ENCODE measurements at regions not wholly inside any gene's neighbourhood (a gene's known extent, or its start where the extent isn't known, plus 50 kb on each side); places are given as distances from the start of the nearest gene placed in this dataset.

DNA sequence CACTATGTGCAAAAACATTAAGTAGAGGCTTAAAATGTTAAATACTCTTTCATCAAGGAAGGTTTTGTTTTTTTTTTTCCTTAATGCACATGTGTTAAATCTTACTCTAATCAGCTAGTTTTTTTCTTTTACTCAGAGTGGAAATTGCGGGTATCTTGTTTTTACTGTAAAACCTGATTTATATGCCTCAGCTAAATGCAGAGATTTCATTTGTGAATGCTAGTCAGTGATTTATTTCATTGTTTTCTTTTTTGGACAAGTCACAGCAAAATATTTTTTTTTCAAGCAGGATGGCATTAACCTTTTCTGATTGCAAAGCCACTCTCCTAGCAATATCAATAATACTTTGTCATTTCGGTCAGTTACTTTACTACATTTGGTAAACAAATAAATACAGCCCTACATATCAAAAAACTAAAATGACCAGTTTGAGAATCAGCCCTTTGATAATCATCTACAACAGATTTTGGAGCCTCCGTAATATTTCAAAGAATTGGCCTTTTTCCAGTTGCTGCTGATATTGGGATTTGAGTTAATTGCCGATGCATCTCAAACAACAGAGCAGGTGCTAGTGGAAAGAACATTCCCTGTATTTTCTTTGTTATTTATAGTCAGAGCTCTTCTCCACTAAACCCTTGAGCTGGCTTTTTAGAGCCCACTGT lies 579.2 kb upstream of the ZNF608 start:
- no peak for DNase-seq (ENCODE audit: low read depth in 3 of 3)

DNA sequence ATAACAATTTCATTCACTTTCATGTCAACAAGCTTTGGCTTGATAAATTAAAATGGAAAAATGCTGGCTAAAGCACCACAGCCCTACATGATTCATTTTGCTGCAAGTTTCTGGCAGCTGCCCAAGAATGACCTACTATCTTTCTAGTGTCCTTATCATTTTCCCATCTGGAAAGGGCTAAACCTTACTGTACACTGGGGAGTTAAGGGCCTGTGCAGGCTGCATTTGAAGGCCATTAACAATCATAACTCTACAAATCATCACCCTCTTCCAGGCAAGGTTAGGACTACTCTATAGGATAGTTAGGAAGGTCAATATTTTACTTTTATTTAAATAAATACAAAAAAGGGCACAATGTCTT lies 579.7 kb upstream of the ZNF608 start:
- no peak for DNase-seq (ENCODE audit: low read depth in 3 of 3)

DNA sequence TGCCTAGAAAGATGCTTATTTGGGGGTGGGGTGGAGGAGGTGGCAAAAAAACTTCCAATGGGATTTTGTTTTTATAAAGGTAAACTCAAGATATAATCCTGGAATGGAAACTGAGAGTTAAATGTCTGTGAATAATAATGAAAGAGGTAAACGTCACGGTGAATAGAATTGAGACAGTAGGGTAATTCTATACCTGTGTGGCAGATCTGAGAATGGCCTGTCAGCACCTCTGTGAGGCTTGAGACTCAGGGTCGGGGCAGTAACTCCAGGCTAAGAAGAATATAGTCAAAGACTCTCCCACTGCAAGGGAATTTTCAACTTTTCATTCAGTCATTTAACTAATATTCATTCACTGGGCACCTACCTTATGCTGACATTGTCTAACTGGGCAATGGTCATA lies 581.2 kb upstream of the ZNF608 start:
- no peak for DNase-seq (ENCODE audit: low read depth in 3 of 3)

DNA sequence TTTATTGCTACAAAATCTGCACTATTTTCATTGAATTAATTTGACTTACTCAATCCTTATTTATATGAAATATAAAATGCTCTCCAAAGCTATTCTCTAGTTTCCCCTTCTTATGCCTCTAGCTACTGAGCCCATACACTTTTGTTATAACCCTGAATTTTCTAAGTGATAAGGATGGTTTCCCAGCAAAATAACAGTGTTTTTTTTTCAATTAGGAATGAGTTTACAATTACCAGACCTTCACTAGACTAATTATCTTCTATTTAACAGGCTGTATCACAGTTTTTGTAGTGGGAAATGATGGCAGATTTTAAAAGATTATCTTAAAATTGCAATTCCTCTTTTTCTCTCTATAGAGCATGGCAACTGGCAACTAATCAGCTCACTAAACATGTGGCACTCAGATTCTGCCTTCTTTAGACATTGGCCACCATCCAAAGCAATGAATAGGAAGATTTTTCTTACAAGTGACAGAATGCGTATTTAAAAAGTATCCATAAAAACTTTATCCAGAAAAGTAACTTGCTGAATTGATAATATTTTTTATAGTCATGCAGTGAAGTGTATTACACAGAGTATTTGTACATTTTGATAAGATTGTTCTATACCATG lies 585.7 kb upstream of the ZNF608 start:
- DNase-seq (ENCODE audit: low read depth in 3 of 3) = no peak

DNA sequence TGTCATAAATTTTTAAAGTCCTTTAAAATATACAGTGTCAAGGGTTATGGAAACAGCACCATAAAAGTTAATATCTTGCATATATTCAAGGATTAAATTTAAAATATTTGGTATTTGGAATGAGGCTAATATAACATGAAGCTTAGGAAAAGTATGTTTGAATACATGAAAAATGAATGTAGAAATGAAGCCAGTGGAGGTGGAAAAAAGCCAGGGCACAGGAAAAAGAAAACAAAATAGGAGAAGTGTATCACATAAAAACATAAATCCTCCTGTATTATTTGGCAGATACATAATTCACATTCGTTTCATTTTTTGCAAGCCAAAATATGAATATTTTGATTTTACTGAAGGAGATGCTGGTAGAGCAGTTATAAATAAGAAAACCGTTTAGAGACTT lies 587.0 kb upstream of the ZNF608 start:
- DNase-seq (ENCODE audit: low read depth in 3 of 3) = no peak

DNA sequence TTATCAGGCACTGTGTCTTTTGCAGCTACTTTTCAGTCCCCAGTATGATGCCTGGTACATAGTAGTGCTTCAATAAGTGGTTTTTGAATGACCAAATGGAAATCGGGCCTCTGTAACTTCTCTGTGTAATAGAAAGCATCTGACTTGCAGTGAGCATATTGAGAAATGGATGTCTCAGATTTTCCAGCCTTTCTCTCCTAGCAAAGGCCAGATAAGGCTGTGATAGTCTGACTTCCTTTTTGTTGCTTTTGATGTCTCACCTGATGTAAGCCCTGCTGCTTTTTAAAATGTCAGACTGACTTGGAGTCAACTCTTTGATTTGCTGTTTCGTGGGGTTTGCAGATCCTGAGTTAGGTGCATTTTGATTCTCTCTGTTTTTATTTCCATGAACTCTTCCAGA lies 590.0 kb upstream of the ZNF608 start:
- no peak for DNase-seq (ENCODE audit: low read depth in 3 of 3)

DNA sequence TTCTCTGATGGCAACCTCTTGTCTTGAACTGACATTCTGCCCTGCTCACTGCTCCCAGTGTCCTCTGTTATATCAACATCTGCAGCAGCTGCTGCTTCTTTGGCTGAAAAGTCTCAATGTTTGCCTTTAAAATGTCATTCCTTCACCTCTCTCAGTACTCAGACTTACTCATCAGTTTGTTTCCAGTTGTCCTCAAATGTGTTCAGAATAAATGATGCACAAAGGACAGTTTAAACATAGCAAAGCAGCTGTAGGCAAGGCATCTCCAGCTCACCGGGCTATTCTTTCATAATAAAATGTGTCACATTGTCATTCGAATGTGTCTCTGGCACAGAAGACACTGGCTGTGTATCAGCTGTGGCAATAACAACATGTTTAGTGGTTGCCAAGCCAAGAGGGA lies 590.9 kb upstream of the ZNF608 start:
- no peak for DNase-seq (ENCODE audit: low read depth in 3 of 3)

DNA sequence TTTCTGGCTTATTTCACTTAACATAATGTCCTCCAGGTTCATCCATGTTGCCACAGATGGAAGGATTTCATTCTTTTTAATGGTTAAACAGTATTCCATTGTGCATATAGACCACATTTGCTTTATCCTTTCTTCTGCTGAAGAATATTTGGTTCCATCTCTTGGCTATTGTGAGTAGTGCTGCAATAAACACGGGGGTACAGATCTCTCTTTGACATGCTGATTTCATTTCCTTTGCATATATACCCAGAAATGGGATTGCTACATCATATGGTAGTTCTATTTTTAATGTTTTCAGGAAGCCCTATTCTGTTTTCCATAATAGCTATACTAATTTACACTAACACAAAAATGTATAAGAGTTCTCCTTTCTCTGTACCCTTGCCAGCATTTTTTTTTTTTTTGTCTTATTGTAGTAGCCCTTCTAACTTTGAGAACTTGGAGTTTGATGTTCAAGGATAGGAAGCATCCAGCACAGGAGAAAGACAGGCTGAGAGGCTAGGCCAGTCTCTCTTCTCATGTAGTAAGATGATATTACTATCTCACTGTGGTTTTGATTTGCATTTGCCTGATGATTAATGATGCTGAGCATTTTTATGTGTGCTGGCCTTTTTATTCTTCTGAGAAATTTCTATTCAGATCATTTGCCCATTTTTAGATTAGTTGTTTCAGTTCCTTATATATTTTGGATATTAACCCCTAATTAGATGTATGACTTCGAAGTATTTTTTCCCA lies 592.2 kb upstream of the ZNF608 start:
- no peak for DNase-seq (ENCODE audit: low read depth in 3 of 3)

DNA sequence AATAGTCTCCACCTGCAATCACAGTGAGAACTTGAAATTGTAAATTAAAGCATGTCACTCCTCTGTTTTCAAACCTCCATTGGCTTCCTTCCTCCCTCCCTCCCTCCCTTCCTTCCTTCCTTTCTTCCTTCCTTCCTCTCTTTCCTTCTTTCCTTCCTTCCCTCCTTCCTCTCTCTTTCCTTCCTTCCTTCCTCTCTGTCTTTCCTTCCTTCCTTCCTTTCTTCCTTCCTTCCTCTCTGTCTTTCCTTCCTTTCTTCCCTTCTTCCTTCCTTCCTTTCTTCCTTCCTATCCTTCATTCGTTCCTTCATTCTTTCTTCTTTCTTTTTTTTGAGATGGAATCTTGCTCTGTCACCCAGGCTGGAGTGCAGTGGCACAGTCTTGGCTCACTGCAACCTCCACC lies 595.0 kb upstream of the ZNF608 start:
- DNase-seq (ENCODE audit: low read depth in 3 of 3) = no peak

DNA sequence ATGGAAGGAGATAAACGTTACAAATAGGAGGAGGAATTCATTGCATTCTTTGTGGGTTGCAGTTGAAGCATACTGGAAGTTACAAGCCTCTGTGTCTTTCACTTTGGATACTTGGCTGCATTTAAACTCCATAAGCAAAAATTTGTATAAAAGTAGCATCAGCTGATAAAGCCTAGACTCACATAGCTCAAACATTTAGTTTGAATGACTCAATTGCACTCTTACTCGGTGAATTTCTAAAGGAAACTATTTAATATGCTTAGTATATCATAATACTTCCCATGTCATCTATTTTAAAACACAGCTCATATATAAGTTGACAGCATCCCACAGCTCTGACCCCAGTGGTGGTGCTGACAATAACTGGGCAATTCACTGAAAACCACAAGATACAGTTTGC lies 596.6 kb upstream of the ZNF608 start:
- DNase-seq (ENCODE audit: low read depth in 3 of 3) = no peak

DNA sequence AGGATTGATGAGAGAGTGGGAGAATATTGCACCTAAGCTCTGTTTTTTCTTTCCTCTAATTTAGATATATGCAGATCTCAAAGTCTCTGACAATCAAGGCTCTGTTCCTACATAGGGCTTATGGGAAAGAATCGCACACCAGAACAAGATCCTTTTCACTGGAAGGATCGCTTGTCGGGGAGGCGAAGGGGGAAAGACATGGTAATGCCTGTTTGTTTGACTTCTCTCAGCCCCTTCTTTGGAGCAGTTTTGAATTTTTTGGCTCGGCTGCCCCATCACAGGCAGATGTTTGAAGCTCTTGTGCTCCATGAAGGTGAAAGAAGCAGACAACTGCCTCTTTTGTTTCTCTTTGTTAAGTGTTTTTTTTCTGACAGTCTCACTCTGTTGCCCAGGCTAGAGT lies 599.9 kb upstream of the ZNF608 start:
- no peak for DNase-seq (ENCODE audit: low read depth in 3 of 3)

DNA sequence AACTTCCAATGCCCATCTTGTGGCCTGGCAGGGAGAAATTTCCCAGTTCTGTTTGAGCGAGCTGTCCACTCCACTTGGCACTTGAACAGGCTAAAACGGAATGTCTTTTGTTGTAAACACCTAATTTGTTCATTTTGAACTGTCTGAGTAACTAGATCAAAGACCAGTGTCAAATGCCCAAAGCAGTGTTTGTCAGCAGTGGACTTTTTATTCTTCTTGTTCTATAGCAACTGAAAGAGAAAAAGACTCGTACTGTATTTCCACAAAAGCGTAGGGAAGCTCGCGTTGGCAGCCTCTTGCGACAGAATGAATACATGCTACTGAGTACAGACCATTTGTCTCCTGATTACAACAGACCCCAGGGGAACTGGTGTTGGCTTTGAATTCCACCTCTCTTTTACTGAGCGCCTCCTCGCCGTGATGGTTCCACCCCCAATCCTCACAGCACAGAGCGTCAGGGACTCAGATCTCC lies 601.8 kb upstream of the ZNF608 start:
- no peak for DNase-seq (ENCODE audit: low read depth in 3 of 3)

DNA sequence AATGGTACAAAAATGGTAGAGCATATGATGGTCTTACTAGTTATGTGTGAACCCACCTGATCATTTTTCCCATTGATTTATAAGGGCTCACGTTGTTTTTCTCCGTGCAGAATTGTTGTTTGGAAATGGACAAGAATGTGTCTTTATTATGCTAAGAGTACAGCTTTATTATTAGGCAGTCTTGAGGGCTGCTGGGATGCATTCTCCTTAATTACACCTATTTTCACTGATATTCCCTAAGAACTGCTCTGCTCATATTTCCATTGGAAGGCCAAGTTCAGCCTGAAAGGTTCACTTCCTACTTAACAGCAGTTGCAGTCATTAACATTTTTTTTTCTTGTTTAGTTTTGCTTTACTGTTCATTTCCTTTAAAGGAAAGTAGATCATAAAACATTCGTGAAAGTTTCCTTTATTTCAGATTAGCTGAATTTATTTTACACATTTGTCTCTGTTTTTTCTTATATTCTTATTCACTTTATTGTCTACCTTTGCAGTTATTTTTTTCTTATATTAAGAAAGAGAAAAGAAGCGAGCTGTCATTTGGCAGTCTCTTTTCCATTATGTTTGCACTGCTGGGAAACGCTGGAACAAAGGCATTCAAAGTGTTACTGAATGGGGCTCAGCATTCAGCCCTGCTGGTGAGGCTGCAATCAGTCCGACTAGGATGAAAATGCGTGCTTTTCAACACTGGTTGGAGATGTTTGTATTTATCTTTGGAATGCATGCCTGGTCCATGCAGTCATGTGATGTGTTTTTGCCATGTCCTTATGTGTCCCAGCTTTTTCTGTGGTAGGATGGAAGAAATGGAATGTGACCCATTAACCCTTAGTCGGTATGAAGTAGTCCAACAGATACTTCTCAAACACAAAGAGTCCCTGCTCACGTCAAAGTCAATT lies 602.7 kb upstream of the ZNF608 start:
- no peak for DNase-seq (ENCODE audit: low read depth in 3 of 3)

DNA sequence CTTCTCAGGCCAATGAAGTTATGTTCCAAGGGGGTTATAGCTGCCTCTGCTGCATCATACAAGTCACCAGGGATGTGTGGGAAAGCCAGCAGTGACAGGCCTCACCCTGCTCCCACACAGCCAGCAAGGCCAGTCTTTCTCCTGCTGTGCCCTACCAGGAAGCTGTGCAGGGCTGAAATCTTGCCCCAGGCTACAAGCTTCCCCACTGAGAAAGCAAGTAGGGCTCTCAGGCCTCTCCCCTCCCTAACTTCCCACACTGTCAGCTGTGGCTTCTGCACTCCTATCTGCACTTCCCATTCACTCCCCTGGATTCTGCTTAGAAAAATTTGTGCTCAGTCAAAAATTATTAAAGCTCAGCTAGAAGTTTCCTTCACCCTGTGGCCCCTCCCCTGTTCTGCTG lies 611.2 kb upstream of the ZNF608 start:
- DNase-seq (ENCODE audit: low read depth in 3 of 3) = no peak

DNA sequence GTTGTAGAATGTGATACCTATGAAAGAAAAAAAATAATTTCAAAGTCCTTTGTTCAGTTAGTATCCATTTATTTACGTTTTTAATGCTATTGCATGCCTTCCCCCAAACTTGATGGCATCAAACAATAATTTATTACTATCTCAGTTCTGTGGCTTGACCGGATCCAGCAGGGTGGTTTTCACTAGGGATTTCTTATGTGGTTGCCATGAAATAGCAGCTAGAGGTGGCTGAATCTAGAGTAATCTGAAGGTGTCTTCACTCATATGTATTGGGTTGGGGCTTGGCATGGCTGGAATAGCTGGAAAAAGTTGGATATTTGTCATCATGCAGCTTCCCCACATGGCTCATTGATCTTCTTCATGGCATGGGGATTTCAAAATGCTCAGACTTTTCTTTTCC lies 619.3 kb upstream of the ZNF608 start:
- no peak for DNase-seq (ENCODE audit: low read depth in 3 of 3)

DNA sequence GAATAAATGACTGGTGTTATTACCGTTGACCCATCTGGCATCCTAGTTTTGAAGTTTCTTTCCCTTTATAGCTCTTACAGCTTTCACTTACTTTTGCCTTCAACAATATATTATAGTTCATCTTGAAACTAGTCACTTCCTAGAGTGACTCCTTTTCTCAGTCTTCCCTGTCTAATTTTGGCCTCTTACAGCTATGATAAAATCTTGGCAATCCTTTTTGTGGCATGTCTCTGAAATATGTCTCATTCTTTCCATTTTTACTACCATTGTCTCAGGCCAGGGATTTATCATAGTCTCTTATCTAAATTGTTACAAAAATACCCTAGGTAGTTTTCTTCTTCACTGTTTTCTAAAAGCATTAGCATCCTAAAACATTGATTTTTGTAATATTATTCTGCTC lies 621.3 kb upstream of the ZNF608 start:
- DNase-seq (ENCODE audit: low read depth in 3 of 3) = no peak

DNA sequence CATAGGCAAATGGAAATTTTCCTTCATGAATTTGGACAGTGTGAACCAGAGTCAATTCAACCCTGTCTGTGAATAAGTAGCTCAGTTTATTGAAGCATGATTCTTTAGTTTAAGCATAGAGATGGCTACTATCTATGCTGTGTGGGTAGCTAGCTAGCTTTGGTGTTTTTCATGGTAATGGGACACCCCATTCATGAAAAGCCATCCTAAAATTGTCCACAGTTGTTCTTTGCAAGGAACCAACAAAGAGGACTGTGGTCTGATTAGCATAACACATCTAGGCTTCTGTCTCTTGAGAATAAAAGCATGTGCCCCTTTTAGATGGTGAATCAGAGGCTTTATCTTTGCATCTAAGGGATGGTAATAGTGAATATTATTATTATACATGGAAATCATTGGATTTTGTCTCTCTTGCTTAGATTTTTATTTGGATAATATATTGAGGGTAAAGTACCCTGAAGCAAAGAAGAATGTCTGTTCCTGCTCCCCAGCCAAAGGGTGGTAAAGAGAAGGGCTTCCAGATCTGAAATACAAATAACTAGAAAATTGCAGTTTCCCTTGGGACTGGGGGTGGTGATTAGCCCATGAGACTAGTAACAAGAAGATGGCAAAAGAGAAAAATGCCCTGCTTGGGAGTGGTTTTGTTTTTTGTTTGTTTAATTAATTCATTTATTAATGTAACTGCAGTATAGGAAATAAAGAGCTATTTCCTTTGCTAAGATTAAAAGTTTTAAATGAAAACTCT lies 624.2 kb upstream of the ZNF608 start:
- no peak for DNase-seq (ENCODE audit: low read depth in 3 of 3)

DNA sequence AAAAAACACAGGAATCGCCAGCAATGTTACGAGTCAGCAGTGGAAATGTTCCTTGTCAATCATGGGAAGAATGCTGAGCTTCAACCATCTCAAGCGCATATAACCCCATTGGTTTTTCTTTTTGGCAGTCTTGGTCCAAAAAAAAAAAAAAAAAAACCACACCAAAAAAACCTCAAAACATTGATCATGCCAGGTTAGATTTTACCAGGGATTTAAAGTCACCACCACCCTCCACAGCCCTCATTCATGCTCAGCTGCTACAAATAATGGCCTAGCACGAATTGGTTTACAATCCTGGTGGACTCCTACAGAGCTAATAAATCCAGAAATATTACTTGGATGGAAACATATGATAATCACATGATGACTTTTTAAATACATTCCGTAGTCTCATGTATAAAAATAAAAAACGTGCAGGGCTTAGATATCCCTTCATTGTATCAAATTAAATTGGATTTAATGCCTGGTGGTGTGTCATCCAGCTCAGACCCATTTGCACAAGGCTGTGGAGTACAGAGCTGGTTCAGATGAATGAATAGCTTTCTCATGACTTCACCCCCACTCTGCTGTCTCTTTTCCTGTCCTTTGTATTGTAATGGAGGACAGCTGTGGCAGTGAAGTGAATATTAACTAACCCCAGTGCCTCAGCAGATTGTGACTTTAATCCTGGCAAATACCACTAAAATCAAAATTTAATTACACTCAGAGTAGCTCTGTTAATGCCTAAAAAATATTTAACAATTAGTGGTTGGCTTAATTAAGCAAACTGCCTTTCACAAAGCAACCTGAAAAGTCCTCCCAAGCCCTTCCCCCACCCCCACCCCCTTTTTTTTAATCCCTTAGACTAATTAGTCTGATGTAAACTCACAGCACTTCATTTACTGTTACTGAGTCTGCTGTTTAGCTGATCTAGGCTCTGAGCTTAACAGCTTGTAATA lies 626.5 kb upstream of the ZNF608 start:
- no peak for DNase-seq (ENCODE audit: low read depth in 3 of 3)

DNA sequence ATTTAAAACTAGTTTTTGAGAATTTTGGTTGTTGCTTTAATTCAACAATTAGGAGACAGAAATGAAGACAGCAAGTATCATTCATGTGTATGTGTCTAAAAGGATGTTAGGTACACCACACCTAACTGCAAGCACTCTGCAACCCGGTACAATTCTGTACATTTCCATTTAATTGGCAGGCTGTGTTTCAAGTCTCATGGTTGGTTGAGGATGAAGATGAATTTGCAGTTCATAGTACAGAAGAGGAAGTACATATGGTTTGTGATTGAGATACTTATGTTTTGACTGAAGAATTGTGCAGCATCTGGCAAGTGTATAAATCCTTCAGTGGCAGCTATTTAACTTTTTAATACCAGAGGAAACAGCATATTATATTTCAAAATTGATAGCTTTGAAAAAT lies 628.7 kb upstream of the ZNF608 start:
- no peak for DNase-seq (ENCODE audit: low read depth in 3 of 3)

DNA sequence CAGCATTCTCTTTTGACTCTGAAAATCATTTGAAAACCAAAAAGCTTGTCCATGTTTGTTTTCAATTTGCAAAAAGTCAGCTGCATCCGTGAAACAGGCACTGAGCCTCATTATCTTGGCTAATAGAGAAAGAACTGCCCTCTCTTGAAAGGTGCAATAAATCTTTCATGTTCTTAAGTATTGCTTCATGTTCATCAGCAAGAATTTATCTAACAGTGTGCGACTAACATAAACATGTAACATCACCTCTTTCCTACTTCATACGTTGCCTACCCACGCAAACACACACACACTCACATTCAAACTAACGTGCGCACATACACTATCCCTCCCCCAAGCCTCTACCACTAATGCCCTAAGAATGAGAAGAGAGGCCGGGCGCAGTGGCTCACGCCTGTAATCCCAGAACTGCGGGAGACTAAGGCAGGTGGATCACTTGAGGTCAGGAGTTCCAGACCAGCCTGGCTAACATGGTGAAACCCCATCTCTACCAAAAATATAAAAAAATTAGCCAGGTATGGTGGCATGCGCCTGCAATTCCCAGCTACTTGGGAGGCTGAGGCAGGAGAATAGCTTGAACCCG lies 629.7 kb upstream of the ZNF608 start:
- no peak for DNase-seq (ENCODE audit: low read depth in 3 of 3)

Data from stimulated activated CD4-positive, alpha-beta T cell treated with anti-CD3 and anti-CD28 coated beads, TNF-alpha, amount 100 ng/mL, for 48 hours (primary cell).